Eye (tissue), 1 donor: ENCODE measurements at regions not wholly inside any gene's neighbourhood (a gene's known extent, or its start where the extent isn't known, plus 50 kb on each side); places are given as distances from the start of the nearest gene placed in this dataset.
"Not testable (repeated sequence)": the region's sequence is repeated elsewhere in the genome, so short reads cannot be mapped to it uniquely, and the experiment has no call there.

ENCODE experiments used
- DNase-seq: peaks from one replicate; pipeline ENCODE4 v3.0.0-alpha.2; 2015

DNA sequence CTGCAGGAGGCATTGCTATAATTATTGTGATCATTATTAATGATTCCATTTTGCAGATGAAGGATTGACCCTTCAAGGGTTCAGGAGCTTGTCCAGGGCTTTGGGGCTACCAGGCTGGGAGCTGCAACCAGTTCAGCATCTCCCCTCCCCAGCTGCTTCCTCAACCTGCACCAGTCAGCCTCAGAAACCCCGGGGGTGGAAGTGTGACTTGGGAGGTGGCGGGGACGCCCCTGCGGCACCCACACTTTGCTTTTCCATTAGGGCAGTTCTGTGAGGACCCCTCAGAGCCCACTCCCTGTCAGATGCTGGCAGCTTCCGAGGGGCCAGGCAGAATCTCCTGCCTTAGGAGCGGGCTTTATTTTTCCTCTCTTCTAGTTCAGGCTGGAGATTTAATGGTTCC is 85.6 kb downstream of the OLFM1 start:
- no peak for DNase-seq

DNA sequence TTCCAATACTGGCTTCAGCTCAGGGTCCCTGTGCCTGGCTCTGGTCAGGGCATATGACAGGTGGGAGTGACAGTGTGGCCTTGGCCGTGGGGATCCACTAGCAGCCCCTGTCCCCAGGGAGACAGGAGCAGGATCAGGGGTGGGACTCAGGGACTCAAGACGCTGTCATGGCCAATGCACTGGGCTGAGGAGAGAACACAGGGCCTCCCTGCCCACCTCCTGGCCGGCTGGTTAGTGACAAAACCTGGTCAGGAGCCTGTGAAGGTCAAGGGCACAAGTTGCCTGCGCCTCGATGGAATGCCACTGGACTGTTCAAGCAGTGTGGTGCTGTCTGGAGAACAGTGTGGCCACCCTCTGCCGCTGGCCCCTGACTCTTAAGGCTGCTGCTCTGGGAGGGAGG is 86.8 kb downstream of the OLFM1 start:
- DNase-seq: peak; percentile 35

DNA sequence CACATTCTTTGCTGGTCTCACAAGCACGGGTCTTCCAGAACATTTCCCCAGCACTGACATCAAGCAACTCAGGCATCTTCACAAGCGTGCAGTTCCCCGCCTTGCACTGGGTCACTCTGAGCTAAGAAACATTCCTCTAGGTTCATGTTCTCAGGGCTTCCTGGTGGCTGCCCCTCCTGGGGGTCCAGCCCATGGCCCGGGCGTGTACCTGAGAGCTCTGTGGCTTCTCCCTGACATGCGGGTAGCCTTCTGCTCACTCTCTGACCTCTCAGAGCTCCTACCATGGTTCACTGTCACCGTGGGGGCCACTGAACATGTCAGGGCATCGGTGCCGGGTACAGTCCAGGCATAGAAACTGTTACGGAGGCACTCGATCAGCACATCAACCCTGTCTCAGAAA is 87.5 kb downstream of the OLFM1 start:
- DNase-seq: no peak

DNA sequence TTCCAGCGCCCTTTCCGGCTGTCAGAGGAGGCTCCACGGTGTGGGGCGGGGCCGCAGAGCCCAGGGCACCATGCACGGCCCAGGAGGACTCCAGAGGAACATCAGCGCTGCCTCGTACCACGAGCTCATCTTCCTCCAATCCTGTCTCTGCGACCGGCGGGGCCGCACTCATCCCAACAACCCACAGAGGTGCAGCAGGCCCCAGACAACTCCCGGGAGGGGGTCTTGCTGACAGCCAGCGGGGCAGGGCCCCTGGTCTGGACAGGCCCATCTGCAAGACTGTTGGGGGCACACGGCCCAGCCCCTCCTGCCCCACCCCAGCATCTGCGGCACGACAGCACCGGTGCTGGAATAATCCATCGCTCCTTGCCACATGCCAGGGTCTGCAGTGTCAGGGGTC is 88.8 kb downstream of the OLFM1 start:
- DNase-seq: no peak

DNA sequence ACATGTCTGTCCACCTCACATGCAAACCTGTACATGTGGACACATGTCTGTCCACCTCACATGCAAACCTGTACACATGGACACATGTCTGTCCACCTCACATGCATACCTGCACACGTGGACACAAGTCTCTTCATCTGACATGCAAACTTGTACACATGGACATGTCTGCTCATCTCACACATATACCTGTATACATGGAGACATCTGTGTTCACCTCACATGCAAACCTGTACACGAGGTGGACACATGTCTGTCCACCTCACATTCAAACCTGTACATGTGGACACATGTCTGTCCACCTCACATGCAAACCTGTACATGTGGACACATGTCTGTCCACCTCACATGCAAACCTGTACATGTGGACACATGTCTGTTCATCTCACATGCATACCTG is 90.1 kb downstream of the OLFM1 start:
- not testable (repeated sequence) for DNase-seq

DNA sequence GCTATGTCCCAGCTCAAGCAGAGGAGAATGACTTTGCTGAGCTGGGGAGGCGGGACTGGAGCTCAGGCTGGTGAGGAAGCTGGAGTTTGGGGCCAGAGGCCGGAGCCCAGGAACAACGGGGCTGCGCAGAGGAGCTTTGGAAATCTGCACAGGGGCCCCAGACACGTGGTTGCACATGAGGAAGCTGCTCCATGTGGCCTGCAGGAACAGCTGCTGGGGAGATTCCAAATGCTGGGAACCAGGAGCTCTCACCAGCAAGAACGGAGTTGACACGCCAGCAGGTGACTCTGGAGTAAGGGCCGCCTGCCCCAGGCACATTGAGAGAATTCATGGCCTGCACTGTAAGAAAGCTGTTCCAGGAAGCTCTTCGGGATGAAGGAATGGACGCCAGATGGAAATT is 91.0 kb downstream of the OLFM1 start:
- DNase-seq: no peak

DNA sequence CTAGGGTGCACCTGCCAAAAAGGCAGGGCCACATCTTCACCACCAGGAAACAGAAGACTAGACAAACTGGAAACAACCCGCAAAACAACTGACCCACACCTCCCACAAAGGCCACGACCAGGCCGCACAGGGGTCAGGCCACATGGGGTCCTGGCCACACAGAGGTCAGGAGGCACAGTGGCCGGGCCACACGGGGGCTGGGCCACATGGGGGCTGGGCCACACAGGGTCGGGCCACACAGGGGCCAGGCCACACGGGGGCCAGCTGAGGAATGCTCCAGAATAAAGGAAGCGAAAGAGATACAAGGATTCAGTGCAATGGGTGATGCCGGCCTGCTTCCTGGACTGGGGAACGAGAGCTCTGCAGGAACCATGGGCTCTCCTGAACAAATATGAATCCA is 91.6 kb downstream of the OLFM1 start:
- DNase-seq: no peak

DNA sequence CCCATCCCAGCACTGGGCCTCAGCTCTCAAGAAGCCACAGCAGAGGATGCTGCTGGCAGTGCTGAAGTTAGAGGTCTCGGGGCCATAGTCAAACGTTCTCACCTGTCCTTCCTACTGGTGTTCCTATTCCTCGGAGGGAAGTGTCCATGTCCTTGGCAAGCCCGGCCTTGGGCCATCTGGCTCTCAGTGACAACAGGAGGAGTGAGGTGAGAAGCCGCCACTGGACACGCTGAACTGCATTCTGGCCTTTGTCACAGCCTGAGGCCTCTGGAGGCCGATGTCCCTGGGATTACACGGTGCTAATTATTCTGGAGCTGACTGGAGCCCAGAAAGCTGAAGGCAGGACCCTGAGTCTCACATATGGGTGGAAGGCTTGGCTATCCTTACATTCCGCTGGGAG is 92.5 kb downstream of the OLFM1 start:
- no peak for DNase-seq

DNA sequence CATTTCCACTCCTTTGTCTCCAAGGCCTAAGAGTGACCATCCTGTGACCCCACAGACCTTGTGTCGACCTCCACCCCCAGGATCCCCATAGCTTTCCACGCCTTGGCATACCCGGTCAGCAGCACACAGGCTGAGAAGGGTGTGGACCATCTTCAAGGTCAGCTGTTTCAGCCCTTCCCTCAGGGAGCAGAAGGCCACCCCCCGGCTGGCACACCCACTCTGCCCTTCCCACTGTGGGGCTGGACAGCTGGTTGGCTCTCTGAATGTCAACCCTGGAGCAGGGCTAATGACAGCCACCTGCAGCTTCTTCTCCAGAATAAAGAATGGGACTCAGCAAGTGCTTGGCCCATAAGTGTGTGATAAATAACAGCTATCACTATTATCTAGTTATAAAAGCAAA is 93.1 kb downstream of the OLFM1 start:
- no peak for DNase-seq

DNA sequence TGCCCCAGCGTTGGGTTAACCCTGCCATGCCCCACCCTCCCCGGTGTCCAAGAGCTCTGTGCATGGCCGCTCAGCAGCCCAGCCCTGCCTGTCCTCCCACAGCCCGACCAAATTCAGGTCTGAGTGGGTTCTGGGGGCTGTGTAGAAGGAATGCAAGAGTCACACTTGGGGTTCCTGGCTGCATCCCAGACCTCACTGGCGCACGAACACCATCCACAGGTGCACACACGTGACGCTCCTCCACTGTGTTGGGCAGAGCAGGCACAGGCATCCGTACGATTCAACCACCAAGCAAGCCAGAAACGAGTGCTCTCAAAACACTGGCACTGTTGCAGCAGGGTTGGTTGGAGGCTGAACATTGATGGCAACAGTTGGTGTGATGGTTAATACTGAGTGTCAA is 93.9 kb downstream of the OLFM1 start:
- no peak for DNase-seq

DNA sequence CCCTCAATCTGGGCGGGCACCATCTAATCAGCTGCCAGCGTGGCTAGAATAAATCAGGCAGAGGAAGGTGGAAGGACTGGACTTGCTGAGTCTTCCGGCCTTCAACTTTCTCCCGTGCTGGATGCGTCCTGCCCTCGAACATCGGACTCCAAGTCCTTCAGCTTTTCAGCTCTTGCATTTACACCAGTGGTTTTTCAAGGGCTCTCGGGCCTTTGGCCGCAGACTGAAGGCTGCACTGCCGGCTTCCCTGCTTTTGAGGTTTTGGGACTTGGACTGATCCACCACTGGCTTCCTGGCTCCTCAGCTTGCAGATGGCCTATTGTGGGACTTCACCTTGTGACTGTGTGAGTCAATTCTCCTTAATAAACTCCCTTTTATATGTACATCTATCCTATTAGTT is 94.4 kb downstream of the OLFM1 start:
- not testable (repeated sequence) for DNase-seq

DNA sequence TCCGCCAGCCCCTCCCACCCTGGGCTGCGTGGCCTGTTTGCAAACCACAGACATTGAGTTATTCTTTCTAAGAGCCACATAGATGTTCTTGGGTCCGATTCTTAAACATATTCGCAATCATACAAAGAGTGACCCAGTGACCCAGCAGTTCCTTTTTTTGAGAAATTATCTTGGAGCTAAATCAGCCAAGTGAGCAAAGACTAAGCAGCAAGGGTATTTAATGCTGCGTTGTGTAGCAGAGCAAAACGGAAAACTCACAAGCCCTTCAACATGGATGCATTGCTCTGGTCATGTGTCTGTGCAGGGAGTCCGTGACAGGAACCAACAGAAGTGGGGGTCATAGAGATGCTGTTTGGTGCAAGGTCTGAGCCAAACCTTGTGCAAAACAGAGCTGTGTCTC is 95.6 kb downstream of the OLFM1 start:
- no peak for DNase-seq

DNA sequence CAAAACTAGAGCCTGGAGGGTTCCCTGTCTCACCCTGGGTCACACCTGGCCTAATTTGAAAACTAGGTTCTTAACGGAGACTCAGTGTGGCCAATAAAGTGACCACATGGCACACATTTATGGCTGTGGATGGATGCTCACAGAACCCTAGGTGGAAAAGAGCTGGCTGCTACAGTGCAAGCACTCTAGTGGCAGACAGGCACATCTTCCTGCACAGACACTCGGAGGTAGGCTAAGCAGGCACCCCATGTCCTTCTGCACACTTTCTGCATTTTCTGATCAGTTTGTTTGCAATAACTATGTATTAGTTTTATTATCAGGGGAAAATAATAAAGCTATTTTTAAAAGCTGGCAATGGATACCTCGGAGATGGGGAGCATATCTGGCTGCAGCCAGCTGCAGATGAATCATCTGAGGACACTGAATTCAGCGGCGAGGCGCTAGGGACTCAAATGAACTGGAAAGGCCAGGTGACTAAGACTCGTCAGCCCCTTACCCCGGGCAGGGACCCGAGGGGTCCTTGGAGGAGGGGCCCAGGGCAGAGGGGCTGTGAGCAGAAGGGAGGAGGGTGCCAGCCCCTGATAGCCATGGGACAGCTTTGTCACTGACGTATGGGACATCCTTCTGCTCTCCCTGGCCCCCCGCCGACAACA is 96.2 kb downstream of the OLFM1 start:
- peak; percentile 40 for DNase-seq

DNA sequence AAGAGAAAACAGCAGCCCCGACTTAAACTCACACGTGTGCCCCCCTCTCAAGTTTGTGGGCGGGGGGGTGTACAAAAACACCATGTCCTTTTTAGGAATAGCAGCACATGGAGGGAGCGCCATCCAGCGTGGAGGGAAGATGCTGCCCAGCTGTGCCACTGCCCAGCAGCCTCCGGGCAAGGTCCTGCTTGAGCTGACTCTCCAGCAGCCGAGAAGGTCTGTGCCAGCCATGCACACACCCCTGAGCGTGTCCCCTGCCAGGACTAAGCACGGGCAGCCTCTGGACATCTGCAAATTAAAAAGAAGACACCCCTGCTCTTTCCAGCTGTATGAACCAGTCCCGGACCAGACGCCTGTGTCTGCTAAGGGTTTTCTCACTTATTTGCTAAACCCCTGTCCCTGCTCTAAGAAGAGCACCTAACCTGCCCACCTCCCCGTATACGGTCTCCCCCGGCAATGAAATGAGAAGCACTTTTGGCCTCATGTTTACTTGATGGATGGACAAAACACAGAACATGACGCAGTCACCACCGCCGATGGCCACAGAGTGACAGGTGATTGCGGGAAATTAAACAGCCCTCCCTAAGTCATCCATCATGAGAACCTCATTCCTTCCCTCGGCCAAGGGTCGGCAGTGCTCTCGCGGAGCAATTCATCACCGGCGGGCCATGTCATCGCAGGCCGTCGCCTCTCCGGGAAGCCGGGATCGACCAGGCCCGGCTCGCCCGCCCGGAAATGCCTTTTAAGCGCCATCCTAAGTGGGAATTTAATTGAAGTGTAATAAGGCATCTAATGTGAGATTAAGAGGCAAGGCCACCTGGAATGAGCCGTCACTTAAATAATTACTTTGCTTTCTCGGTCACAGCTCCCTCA is 96.9 kb downstream of the OLFM1 start:
- DNase-seq: peak; percentile 35

DNA sequence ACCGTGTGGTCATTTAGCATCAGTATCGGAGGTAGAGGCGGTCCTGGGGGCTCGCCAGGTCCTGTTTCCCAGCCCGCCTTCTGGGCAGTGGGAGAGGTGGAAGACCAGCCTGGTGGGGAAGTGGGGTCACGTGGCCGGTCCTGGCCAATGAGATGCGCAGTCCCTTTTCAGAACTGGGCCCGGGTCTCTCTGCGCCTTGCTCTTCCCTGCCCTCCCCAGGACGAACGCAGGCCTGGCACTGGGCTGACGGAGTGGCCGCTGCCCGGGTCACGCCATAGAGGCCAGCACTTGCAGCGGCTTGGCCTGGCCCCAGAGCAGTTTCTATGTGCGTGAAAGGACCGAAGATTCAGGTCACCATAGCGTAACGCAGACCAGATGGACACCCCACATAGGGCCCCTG is 97.6 kb downstream of the OLFM1 start:
- DNase-seq: no peak

DNA sequence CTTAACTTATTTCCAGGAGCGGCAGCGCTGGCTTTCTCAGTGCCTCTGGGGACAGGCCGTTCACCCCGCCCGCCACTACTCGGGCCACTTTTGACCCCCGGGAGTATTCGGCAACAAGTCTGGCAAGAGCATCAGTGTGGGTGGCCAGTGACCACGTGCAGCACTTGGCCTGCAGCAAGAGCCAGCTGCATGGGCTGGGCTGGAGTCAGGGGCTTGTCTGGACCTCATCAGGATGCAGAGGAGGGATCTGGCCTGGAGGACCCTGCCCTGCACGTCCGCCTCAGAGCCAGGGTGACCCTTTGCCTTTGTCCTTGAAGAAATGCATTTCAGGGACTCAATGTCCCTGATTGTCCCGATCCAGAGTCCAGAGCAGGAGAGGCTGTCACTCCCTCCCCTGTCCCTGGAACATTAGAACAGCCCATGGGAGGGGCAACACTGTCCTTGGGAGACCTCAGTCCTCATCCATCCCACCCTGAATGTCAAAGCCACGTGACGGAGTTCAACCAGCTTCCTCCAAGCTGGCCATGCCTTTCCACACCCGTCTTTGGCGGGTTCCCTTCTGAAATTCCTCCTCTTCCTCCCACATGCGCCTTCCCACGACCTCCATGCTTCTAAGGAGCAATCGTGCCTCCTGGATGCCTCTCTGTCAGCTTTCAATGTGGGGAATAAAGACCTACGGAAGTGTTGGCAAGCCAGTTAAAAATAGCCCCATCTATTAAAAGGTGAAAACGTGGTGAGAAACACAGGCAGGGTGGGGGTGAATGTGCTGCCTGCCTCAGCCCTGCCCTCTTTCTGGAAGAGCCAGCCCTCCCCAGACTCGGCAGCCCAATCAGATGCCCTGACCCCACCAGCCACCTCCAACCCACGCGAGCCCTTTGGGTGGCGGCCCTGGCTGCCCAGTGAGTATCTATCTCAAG is 99.0 kb downstream of the OLFM1 start:
- no peak for DNase-seq

DNA sequence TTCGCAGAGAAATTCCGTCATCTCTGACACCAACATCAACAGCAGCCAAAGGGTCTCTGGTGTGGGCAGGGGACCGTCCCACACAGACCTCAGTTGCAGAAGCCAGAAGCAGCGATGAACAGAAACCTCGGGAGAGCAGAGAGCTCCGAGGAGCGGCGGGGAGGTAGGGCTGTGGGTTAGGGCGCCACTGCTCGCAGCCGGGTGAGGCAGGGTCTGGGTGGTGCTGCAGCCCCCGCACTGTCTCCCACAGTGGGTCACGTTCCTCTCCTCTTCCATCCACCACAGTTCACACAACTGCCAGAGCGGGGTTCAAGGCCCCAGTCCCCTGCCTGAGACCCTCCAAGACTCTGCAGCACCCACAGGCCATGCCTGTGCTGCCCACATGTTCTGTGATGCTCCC is 99.9 kb downstream of the OLFM1 start:
- no peak for DNase-seq

DNA sequence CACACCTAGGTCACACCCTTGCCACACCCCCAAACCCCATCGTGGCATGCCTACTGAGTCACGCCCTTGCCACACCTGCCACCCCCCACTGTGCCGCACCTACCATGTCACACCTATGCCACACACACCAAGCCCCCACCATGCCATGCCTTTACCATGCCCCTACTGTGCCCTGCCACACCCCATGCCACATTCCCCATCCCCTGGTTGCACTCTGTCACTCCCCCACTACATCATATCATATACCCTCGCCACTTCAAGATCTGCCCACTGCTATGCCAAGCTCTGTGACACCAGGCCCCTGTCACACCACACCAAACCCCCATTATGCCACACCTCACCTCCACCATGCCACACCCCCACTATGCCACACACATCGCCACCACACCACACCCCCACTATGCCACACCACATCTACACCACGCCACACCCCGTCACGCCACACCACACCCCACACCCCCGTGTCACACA is 101.2 kb downstream of the OLFM1 start:
- DNase-seq: no peak

DNA sequence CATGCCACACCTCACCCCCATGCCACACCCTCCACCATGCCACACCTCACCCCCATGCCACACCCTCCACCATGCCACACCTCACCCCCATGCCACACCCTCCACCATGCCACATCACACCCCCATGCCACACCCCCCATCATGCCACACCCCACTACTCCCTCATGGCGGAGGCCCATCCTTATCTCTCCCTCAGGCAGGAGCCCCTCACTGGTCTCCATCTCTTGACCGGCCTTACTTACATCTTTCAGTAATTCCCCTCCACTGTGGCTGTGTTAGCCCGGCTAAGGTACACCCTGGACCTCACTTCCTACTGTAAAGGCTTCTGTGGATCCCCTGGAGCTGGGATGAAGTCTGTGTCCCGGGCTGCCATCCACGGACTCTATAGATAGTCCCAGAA is 102.0 kb downstream of the OLFM1 start:
- DNase-seq: no peak

DNA sequence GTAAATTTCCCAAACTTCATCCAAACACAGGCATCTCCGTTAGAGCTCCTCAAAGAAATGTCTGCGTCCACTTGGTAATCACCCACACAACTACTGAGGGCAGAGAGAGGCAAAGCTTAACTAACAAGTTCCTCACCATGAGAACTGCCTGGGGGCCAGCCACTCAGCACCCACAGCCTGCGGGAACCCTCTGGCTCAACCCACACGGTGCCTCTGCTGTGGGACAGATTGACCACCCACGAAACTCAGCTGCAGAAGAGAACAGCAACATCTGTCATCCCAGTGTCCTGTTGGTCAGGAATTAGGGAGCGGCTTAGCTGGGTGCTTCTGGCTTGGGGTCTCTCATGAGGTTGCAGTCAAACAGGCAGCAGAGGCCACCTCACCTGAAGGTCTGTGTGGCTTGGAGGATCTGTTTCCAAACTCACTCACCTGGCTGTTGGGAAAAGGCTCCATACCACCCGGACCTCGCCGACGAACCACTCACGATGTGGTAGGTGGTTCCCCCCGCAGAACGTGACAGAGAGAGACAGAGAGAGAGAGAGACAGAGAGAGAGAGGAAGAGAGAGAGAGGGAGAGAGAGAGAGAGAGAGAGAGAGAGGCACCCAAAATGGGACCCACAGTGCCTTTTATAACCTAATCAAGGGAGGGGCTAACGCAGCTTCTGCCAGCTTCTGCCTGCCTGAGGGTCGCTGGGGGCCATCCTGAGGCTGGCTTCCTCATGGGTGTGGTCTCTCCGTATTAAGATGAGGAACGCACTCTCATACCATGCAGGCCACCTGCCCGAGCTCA is 103.5 kb downstream of the OLFM1 start:
- no peak for DNase-seq

DNA sequence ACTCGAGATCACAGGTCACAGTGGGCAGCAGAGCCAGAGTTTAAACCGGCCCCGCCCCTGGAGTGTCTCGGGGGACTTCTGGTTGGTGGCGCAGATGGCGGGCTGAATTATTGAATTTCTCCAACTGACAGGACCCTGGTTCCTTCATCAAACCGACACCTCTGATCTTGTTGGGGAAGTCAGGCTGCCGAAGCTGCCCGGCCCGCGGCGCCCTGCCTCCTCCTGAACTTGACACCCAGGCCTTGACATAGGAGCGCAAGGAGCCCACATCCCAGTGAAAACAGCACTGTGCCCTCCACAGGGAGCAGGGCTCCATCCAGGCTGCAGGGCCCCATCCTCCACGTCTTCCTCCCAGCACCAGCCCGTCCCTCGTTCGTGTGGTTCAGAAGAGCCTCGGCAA is 105.2 kb downstream of the OLFM1 start:
- no peak for DNase-seq

DNA sequence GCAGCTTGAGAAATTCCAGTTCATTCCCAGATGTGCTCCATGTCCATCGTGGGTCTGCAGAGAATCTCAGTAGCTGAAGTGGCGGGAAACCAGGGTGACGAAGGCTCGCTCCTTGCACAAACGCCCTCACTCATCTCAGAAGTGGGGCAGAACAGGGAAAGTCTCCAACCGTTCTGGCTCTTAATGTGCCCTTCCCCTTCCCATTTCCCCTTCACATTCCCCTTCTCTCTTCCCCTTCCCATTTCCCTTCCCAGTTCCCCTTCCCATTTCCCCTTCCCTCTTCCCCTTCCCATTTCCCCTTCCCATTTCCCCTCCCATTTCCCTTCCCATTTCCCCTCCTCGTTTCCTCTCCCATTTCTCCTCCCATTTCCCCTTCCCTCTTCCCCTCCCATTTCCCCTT is 108.5 kb downstream of the OLFM1 start:
- not testable (repeated sequence) for DNase-seq

DNA sequence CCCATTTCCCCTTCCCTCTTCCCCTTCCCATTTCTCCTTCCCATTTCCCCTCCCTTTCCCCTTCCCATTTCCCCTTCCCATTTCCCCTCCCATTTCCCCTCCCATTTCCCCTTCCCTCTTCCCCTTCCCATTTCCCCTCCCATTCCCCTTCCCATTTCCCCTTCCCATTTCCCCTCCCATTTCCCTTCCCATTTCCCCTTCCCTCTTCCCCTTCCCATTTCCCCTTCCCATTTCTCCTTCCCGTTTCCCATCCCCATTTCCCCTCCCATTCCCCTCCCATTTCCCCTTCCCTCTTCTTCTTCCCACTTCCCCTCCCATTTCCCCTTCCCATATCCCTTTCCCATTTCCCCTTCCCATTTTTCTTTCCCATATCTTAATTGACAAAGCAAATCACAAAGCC is 109.0 kb downstream of the OLFM1 start:
- DNase-seq: no peak
